ENCODE measurements at regions not wholly inside any gene's neighbourhood (a gene's known extent, or its start where the extent isn't known, plus 50 kb on each side); places are given as distances from the start of the nearest gene placed in this dataset.
A peak's percentile ranks its signal among the peaks of the same experiment; 100 is the strongest.

DNA sequence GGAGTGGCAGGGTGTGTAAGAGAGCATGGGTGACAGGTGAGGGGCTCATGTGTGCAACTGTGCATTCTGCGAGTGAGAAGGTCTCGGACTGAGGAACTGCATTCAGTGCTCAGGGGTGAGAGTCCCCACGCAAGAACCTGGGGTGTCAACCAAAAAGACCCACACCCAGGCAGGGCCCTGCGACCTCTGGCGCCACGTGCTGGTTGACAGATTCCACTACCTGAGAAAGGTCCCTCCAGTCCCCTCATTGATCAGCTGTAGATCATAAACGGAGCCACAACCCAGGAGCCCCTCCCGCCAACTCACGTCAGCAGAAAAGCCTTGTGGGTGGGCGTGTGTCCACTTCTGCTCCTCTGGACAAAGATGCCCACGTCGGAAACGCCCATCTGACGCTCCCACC, 98.7 kb downstream of the ASCL4 start:
- no peak overlapping the region for H3K4me3 ChIP-seq (ENCODE audit: low read depth in 1 of 3, low read length in 3 of 3)
- H3K4me1 ChIP-seq (ENCODE audit: control insufficient read depth in 4 of 4, insufficient read depth in 4 of 4, low read length in 3 of 4): no peaks in the 10 kb centered on the region
- H3K36me3 ChIP-seq (ENCODE audit: control insufficient read depth in 4 of 4, insufficient read depth in 3 of 4, low read depth in 1 of 4, low read length in 3 of 4): no peaks in the 10 kb centered on the region
- DNase-seq (ENCODE audit: low spot score): no peak
- no peaks in the 10 kb centered on the region for H3K9me3 ChIP-seq (ENCODE audit: control insufficient read depth in 4 of 4, low read length in 3 of 4)
- no peak overlapping the region for H3K9ac ChIP-seq (ENCODE audit: low read depth in 1 of 2, low read length in 2 of 2)
- 46% methylated on average over 14 of the region's 14 CpGs for WGBS
- no peak overlapping the region for H3K27ac ChIP-seq (ENCODE audit: low read depth in 1 of 2, low read length in 2 of 2)
- TF ChIP-seq RXRA (IDR thresholded peaks at IDR 0.05) (no peak), GABPA (IDR thresholded peaks at IDR 0.05 in 1 of 2, conservative IDR thresholded peaks at IDR 0.05 in 1 of 2) (no peak), SP1 (IDR thresholded peaks at IDR 0.05) (no peak), FOXA2 (IDR thresholded peaks at IDR 0.05) (no peak)
- TF ChIP-seq, protein P1, sequence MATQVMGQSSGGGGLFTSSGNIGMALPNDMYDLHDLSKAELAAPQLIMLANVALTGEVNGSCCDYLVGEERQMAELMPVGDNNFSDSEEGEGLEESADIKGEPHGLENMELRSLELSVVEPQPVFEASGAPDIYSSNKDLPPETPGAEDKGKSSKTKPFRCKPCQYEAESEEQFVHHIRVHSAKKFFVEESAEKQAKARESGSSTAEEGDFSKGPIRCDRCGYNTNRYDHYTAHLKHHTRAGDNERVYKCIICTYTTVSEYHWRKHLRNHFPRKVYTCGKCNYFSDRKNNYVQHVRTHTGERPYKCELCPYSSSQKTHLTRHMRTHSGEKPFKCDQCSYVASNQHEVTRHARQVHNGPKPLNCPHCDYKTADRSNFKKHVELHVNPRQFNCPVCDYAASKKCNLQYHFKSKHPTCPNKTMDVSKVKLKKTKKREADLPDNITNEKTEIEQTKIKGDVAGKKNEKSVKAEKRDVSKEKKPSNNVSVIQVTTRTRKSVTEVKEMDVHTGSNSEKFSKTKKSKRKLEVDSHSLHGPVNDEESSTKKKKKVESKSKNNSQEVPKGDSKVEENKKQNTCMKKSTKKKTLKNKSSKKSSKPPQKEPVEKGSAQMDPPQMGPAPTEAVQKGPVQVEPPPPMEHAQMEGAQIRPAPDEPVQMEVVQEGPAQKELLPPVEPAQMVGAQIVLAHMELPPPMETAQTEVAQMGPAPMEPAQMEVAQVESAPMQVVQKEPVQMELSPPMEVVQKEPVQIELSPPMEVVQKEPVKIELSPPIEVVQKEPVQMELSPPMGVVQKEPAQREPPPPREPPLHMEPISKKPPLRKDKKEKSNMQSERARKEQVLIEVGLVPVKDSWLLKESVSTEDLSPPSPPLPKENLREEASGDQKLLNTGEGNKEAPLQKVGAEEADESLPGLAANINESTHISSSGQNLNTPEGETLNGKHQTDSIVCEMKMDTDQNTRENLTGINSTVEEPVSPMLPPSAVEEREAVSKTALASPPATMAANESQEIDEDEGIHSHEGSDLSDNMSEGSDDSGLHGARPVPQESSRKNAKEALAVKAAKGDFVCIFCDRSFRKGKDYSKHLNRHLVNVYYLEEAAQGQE (IDR thresholded peaks at IDR 0.05): no peak
- peaks cover 0 to 7% (median 0%) of the 10 kb centered on the region in 4 donors for H3K27me3 ChIP-seq (ENCODE audit: control insufficient read depth in 4 of 4, insufficient read depth in 4 of 4, low read length in 3 of 4)

DNA sequence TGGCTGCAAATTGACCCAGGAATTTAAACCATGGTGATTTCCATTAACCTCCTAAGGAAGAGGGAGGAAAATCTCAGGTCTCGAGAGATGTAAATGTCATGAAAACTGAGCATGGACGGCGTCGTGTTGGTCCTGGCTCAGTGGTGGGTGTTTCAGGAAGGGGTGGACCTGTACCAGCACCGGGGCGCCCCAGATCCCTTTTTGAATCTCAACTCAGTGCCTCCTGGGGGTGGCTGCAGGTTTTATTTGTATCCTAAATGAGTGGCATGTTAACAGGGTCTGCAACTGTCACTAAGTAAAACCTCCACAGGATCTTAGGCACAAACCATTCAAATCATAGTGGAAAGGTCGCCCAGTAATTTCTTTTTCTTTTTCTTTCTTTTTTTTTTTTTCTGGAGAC, 101.3 kb downstream of the ASCL4 start:
- H3K27me3 ChIP-seq (ENCODE audit: control insufficient read depth in 4 of 4, insufficient read depth in 4 of 4, low read length in 3 of 4): peaks cover 0 to 7% (median 0%) of the 10 kb centered on the region in 4 donors

GRCh38 chr12:107884769-107885694, 110.5 kb downstream of the ASCL4 start:
- H3K4me1 ChIP-seq (ENCODE audit: control insufficient read depth in 4 of 4, insufficient read depth in 4 of 4, low read length in 3 of 4): no peaks in the 10 kb centered on the region
- no peak overlapping the region for H3K27ac ChIP-seq (ENCODE audit: low read depth in 1 of 2, low read length in 2 of 2)
- no peak for TF ChIP-seq ZBTB33 (IDR thresholded peaks at IDR 0.05)
- peak; percentile 84 to 90 for TF ChIP-seq RAD21 (IDR thresholded peaks at IDR 0.05)
- TF ChIP-seq, protein P2, sequence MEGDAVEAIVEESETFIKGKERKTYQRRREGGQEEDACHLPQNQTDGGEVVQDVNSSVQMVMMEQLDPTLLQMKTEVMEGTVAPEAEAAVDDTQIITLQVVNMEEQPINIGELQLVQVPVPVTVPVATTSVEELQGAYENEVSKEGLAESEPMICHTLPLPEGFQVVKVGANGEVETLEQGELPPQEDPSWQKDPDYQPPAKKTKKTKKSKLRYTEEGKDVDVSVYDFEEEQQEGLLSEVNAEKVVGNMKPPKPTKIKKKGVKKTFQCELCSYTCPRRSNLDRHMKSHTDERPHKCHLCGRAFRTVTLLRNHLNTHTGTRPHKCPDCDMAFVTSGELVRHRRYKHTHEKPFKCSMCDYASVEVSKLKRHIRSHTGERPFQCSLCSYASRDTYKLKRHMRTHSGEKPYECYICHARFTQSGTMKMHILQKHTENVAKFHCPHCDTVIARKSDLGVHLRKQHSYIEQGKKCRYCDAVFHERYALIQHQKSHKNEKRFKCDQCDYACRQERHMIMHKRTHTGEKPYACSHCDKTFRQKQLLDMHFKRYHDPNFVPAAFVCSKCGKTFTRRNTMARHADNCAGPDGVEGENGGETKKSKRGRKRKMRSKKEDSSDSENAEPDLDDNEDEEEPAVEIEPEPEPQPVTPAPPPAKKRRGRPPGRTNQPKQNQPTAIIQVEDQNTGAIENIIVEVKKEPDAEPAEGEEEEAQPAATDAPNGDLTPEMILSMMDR (IDR thresholded peaks at IDR 0.05; ENCODE audit: low read depth, low read length, missing input control): peak; percentile 67
- 12% methylated on average over 7 of the region's 7 CpGs for WGBS
- no peaks in the 10 kb centered on the region for H3K9me3 ChIP-seq (ENCODE audit: control insufficient read depth in 4 of 4, low read length in 3 of 4)
- peak; percentile 47 for DNase-seq (ENCODE audit: low spot score)
- H3K27me3 ChIP-seq (ENCODE audit: control insufficient read depth in 4 of 4, insufficient read depth in 4 of 4, low read length in 3 of 4): no peaks in the 10 kb centered on the region
- H3K9ac ChIP-seq (ENCODE audit: low read depth in 1 of 2, low read length in 2 of 2): no peak overlapping the region
- no peak overlapping the region for H3K4me3 ChIP-seq (ENCODE audit: low read depth in 1 of 3, low read length in 3 of 3)
- H3K36me3 ChIP-seq (ENCODE audit: control insufficient read depth in 4 of 4, insufficient read depth in 3 of 4, low read depth in 1 of 4, low read length in 3 of 4): no peaks in the 10 kb centered on the region

More for the DNA sequence above, 101.3 kb downstream of the ASCL4 start:
- H3K4me3 ChIP-seq (ENCODE audit: low read depth in 1 of 3, low read length in 3 of 3): no peak overlapping the region
- H3K36me3 ChIP-seq (ENCODE audit: control insufficient read depth in 4 of 4, insufficient read depth in 3 of 4, low read depth in 1 of 4, low read length in 3 of 4): no peaks in the 10 kb centered on the region
- H3K9ac ChIP-seq (ENCODE audit: low read depth in 1 of 2, low read length in 2 of 2): no peak overlapping the region
- 56% methylated on average over 7 of the region's 7 CpGs for WGBS
- TF ChIP-seq GABPA (IDR thresholded peaks at IDR 0.05 in 1 of 2, conservative IDR thresholded peaks at IDR 0.05 in 1 of 2): no peak
- TF ChIP-seq HNF4G (IDR thresholded peaks at IDR 0.05): no peak
- no peak for TF ChIP-seq FOXA1 (IDR thresholded peaks at IDR 0.05)
- no peak for TF ChIP-seq YY1 (IDR thresholded peaks at IDR 0.05)
- no peak for TF ChIP-seq EGR1 (IDR thresholded peaks at IDR 0.05; ENCODE audit: low read depth in 2 of 2)
- TF ChIP-seq, protein P3, sequence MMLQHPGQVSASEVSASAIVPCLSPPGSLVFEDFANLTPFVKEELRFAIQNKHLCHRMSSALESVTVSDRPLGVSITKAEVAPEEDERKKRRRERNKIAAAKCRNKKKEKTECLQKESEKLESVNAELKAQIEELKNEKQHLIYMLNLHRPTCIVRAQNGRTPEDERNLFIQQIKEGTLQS (IDR thresholded peaks at IDR 0.05): no peak
- TF ChIP-seq MAX (IDR thresholded peaks at IDR 0.05): no peak
- H3K27ac ChIP-seq (ENCODE audit: low read depth in 1 of 2, low read length in 2 of 2): no peak overlapping the region
- no peak for DNase-seq (ENCODE audit: low spot score)
- H3K4me1 ChIP-seq (ENCODE audit: control insufficient read depth in 4 of 4, insufficient read depth in 4 of 4, low read length in 3 of 4): no peaks in the 10 kb centered on the region
- no peaks in the 10 kb centered on the region for H3K9me3 ChIP-seq (ENCODE audit: control insufficient read depth in 4 of 4, low read length in 3 of 4)
